ENCODE measurements at regions not wholly inside any gene's neighbourhood (a gene's known extent, or its start where the extent isn't known, plus 50 kb on each side); places are given as distances from the start of the nearest gene placed in this dataset.

- TF ChIP-seq EZH2phosphoT487 (conservative IDR thresholded peaks at IDR 0.05; ENCODE audit: low read length) (no peak), CTCF (IDR thresholded peaks at IDR 0.05; ENCODE audit: insufficient read depth, low read length, poor library complexity, severe bottlenecking) (peak; percentile 9)
- Histone ChIP-seq H3K4me2 (ENCODE audit: low read depth, low read length, poor library complexity, severe bottlenecking) (no peak overlapping the region), H3K27ac (ENCODE audit: low read depth, low read length) (no peak overlapping the region), H3K4me3 (ENCODE audit: insufficient read depth, low read length, poor library complexity, severe bottlenecking) (no peak overlapping the region), H3K9me2 (replicated peaks; ENCODE audit: insufficient read depth, low read length) (no peaks in the 10 kb centered on the region), H3F3A (ENCODE audit: insufficient read depth) (no peaks in the 10 kb centered on the region), H3K9me3 (ENCODE audit: insufficient read depth, low read length) (no peaks in the 10 kb centered on the region), H3K79me2 (ENCODE audit: insufficient read depth, low read length) (no peaks in the 10 kb centered on the region), H3K27me3 (ENCODE audit: low read length) (no peaks in the 10 kb centered on the region), H3K9ac (ENCODE audit: low read length) (no peak overlapping the region), H4K20me1 (ENCODE audit: low read depth, low read length) (no peaks in the 10 kb centered on the region), H3K36me3 (ENCODE audit: low read length) (no peaks in the 10 kb centered on the region), H2AFZ (ENCODE audit: low read depth, low read length, severe bottlenecking) (no peak overlapping the region)
These were observed 345.5 kb downstream of the REEP3 start for GRCh38 chr10:63866747-63867140.

- H3K9ac ChIP-seq (ENCODE audit: low read length) = no peak overlapping the region
- H3K4me2 ChIP-seq (ENCODE audit: low read depth, low read length, poor library complexity, severe bottlenecking) = no peak overlapping the region
- no peaks in the 10 kb centered on the region for H3F3A ChIP-seq (ENCODE audit: insufficient read depth)
- H3K9me2 ChIP-seq (replicated peaks; ENCODE audit: insufficient read depth, low read length) = no peaks in the 10 kb centered on the region
- H4K20me1 ChIP-seq (ENCODE audit: low read depth, low read length) = no peaks in the 10 kb centered on the region
- H3K4me3 ChIP-seq (ENCODE audit: insufficient read depth, low read length, poor library complexity, severe bottlenecking) = no peak overlapping the region
- no peak overlapping the region for H3K27ac ChIP-seq (ENCODE audit: low read depth, low read length)
- no peak overlapping the region for H2AFZ ChIP-seq (ENCODE audit: low read depth, low read length, severe bottlenecking)
- H3K9me3 ChIP-seq (ENCODE audit: insufficient read depth, low read length) = peaks cover 3% of the 10 kb centered on the region; the same call in 1 of the 2 replicates
- no peaks in the 10 kb centered on the region for H3K27me3 ChIP-seq (ENCODE audit: low read length)
- TF ChIP-seq EZH2phosphoT487 (conservative IDR thresholded peaks at IDR 0.05; ENCODE audit: low read length) = no peak
- TF ChIP-seq CTCF (IDR thresholded peaks at IDR 0.05; ENCODE audit: insufficient read depth, low read length, poor library complexity, severe bottlenecking) = no peak
- H3K79me2 ChIP-seq (ENCODE audit: insufficient read depth, low read length) = no peaks in the 10 kb centered on the region
- H3K36me3 ChIP-seq (ENCODE audit: low read length) = no peaks in the 10 kb centered on the region
These were observed 357.2 kb downstream of the REEP3 start for GRCh38 chr10:63878428-63878827.

GRCh38 chr10:63883861-63884260 lies 362.7 kb downstream of the REEP3 start:
- H3K79me2 ChIP-seq (ENCODE audit: insufficient read depth, low read length) = no peaks in the 10 kb centered on the region
- no peaks in the 10 kb centered on the region for H3K9me3 ChIP-seq (ENCODE audit: insufficient read depth, low read length)
- H3K27ac ChIP-seq (ENCODE audit: low read depth, low read length) = no peak overlapping the region
- H3K9me2 ChIP-seq (replicated peaks; ENCODE audit: insufficient read depth, low read length) = no peaks in the 10 kb centered on the region
- H4K20me1 ChIP-seq (ENCODE audit: low read depth, low read length) = no peaks in the 10 kb centered on the region
- no peaks in the 10 kb centered on the region for H3K27me3 ChIP-seq (ENCODE audit: low read length)
- H3K36me3 ChIP-seq (ENCODE audit: low read length) = no peaks in the 10 kb centered on the region
- TF ChIP-seq EZH2phosphoT487 (conservative IDR thresholded peaks at IDR 0.05; ENCODE audit: low read length) = no peak
- no peak for TF ChIP-seq CTCF (IDR thresholded peaks at IDR 0.05; ENCODE audit: insufficient read depth, low read length, poor library complexity, severe bottlenecking)
- no peak overlapping the region for H2AFZ ChIP-seq (ENCODE audit: low read depth, low read length, severe bottlenecking)
- no peak overlapping the region for H3K4me3 ChIP-seq (ENCODE audit: insufficient read depth, low read length, poor library complexity, severe bottlenecking)
- no peak overlapping the region for H3K4me2 ChIP-seq (ENCODE audit: low read depth, low read length, poor library complexity, severe bottlenecking)
- no peak overlapping the region for H3K9ac ChIP-seq (ENCODE audit: low read length)
- H3F3A ChIP-seq (ENCODE audit: insufficient read depth) = no peaks in the 10 kb centered on the region
